OCI-LY1 (cell line): ENCODE measurements at regions not wholly inside any gene's neighbourhood (a gene's known extent, or its start where the extent isn't known, plus 50 kb on each side); places are given as distances from the start of the nearest gene placed in this dataset.
A peak's percentile ranks its signal among the peaks of the same experiment; 100 is the strongest.

Experiments used
- H2AFZ ChIP-seq: fragments of 200-600 bp; sonication (generic), shearing (Covaris generic); 2 replicates; pipeline ENCODE4 v1.6.0; 2014; ENCODE audit warnings: antibody characterized with exemption, mild to moderate bottlenecking, low read length
- H3F3A ChIP-seq: fragments of 200-600 bp; sonication (generic), shearing (Covaris generic); 2 replicates; pipeline ENCODE4 v1.6.0; 2014; ENCODE audit warnings: mild to moderate bottlenecking, antibody characterized with exemption, low read length, moderate library complexity; ENCODE audit not compliant: insufficient read depth
- H3K27ac ChIP-seq: fragments of 200-600 bp; sonication (generic); 2 replicates; pipeline ENCODE4 v1.5.1; 2014; ENCODE audit warnings: low read length, mixed run types, mild to moderate bottlenecking, low read depth; ENCODE audit not compliant: poor library complexity, severe bottlenecking
- H3K27me3 ChIP-seq: fragments of 200-600 bp; sonication (generic); 2 replicates; pipeline ENCODE4 v1.6.0; 2014; ENCODE audit warnings: antibody characterized with exemption, mild to moderate bottlenecking, low read length, moderate library complexity; ENCODE audit not compliant: insufficient read depth
- H3K36me3 ChIP-seq: fragments of 200-600 bp; sonication (generic); 2 replicates; pipeline ENCODE4 v1.6.1; 2014; ENCODE audit warnings: mild to moderate bottlenecking, antibody characterized with exemption, low read length, moderate library complexity, mixed read lengths; ENCODE audit not compliant: insufficient read depth
- H3K4me1 ChIP-seq: fragments of 200-600 bp; sonication (generic); 2 replicates; pipeline ENCODE4 v1.5.1; 2014; ENCODE audit warnings: mild to moderate bottlenecking, low read length, moderate library complexity; ENCODE audit not compliant: insufficient read depth, severe bottlenecking
- H3K4me2 ChIP-seq: fragments of 200-600 bp; sonication (generic), shearing (Covaris generic); 2 replicates; pipeline ENCODE4 v1.6.1; 2014; ENCODE audit warnings: low read length
- H3K4me3 ChIP-seq: fragments of 200-600 bp; sonication (generic); 2 replicates; pipeline ENCODE4 v1.5.1; 2014; ENCODE audit warnings: low read length, low read depth, mild to moderate bottlenecking, mixed read lengths; ENCODE audit not compliant: poor library complexity, severe bottlenecking
- H3K79me2 ChIP-seq: fragments of 200-600 bp; shearing (Covaris generic); 2 replicates; pipeline ENCODE4 v1.6.1; 2016; ENCODE audit warnings: mixed run types, low read length, mixed read lengths; ENCODE audit not compliant: insufficient read depth
- H3K9ac ChIP-seq: fragments of 200-600 bp; sonication (generic), shearing (Covaris generic); 2 replicates; pipeline ENCODE4 v1.6.1; 2014; ENCODE audit warnings: mild to moderate bottlenecking, low read length, mixed read lengths
- H3K9me2 ChIP-seq: fragments of 200-600 bp; sonication (generic), shearing (Covaris generic); 2 replicates; pipeline ENCODE4 v1.6.1; 2014; ENCODE audit warnings: low read depth, mild to moderate bottlenecking, low read length, mixed read lengths
- H3K9me3 ChIP-seq: fragments of 200-600 bp; shearing (Covaris generic); 2 replicates; pipeline ENCODE4 v1.6.1; 2014; ENCODE audit warnings: low read length, mixed read lengths
- H4K20me1 ChIP-seq: fragments of 200-600 bp; sonication (generic), shearing (Covaris generic); 2 replicates; pipeline ENCODE4 v1.6.0; 2016; ENCODE audit warnings: mild to moderate bottlenecking, low read length; ENCODE audit not compliant: insufficient read depth
- CTCF ChIP-seq: fragments of 200-600 bp; sonication (generic), shearing (Covaris generic); IDR thresholded peaks from 2 replicates; pipeline ENCODE4 v1.5.1; 2017; ENCODE audit warnings: mild to moderate bottlenecking, antibody characterized with exemption, low read length, moderate library complexity, mixed read lengths
- EZH2 ChIP-seq: fragments of 200-600 bp; sonication (generic), shearing (Covaris generic); IDR thresholded peaks from 2 replicates; pipeline ENCODE4 v1.8.0; 2017; ENCODE audit warnings: borderline replicate concordance, mixed run types, mild to moderate bottlenecking, antibody characterized with exemption, low read length, moderate library complexity, mixed read lengths

DNA sequence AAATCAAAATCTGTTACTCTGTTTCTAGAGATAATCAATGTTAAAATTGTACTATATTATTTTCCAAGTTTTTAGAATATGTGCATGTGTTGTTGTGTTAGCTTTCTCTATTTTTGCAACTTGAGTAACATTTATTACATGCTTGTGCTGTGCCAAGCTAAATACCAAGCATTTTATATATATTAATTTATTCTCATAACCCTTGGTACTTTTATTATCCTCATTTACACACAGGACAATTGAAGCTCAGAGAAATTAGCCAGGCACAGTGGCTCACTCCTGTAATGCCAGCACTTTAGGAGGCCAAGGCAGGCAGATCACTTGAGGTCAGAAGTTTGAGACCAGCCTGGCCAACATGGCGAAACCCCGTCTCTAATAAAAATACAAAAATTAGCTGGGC, 254.0 kb upstream of the DMRT1 start:
- Histone ChIP-seq H3K27me3 (no peaks in the 10 kb centered on the region), H3K9ac (no peak overlapping the region), H2AFZ (no peak overlapping the region), H3F3A (no peaks in the 10 kb centered on the region), H4K20me1 (no peaks in the 10 kb centered on the region), H3K27ac (no peak overlapping the region), H3K4me2 (no peak overlapping the region), H3K9me2 (no peaks in the 10 kb centered on the region), H3K4me1 (peaks cover 30% of the 10 kb centered on the region), H3K9me3 (no peaks in the 10 kb centered on the region), H3K4me3 (no peak overlapping the region), H3K36me3 (no peaks in the 10 kb centered on the region), H3K79me2 (no peaks in the 10 kb centered on the region)
- TF ChIP-seq CTCF, result no peak
- TF ChIP-seq EZH2, result no peak

DNA sequence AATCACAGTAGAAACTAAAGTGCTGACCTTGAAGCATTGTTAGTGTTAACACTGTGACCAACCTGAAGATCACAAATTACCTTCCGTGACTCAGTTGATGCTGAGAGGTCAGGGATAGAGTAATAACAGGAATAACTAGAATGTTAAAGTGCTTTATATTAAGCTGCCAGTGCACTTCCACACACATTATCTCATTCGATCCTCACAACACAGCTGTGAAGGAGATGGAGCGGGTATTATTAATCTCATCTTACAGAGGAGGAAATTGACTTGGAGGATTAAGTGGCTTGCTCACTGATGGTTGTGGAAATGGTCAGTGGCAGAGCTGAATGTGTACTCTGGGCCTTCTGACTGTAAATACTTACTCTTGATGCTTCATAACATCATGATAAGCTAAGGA, 252.5 kb upstream of the DMRT1 start:
- Histone ChIP-seq H3K79me2 (no peaks in the 10 kb centered on the region), H3K36me3 (no peaks in the 10 kb centered on the region), H3K4me2 (no peak overlapping the region; the same call in 1 of the 2 replicates), H3K27ac (no peak overlapping the region), H3F3A (no peaks in the 10 kb centered on the region), H3K4me3 (no peak overlapping the region), H3K9me3 (no peaks in the 10 kb centered on the region), H2AFZ (no peak overlapping the region), H3K9me2 (no peaks in the 10 kb centered on the region), H4K20me1 (no peaks in the 10 kb centered on the region), H3K4me1 (peaks cover 28% of the 10 kb centered on the region), H3K9ac (no peak overlapping the region; the same call in 1 of the 2 replicates), H3K27me3 (no peaks in the 10 kb centered on the region)
- TF ChIP-seq CTCF (no peak), EZH2 (no peak)

GRCh38 chr9:589723-590122, 251.8 kb upstream of the DMRT1 start:
- no peaks in the 10 kb centered on the region for H3F3A ChIP-seq
- H3K9me3 ChIP-seq, result no peaks in the 10 kb centered on the region
- H3K4me1 ChIP-seq, result peaks cover 28% of the 10 kb centered on the region
- no peak overlapping the region for H2AFZ ChIP-seq
- H3K36me3 ChIP-seq, result no peaks in the 10 kb centered on the region
- H3K27me3 ChIP-seq, result no peaks in the 10 kb centered on the region
- peak overlapping the region; percentile 42; the same call in 1 of the 2 replicates for H3K4me2 ChIP-seq
- no peaks in the 10 kb centered on the region for H3K9me2 ChIP-seq
- no peak overlapping the region; the same call in 1 of the 2 replicates for H3K9ac ChIP-seq
- H3K79me2 ChIP-seq, result no peaks in the 10 kb centered on the region
- TF ChIP-seq CTCF, result no peak
- no peak for TF ChIP-seq EZH2
- no peak overlapping the region for H3K27ac ChIP-seq
- H4K20me1 ChIP-seq, result no peaks in the 10 kb centered on the region
- H3K4me3 ChIP-seq, result no peak overlapping the region
